Ascending aorta (tissue), 2 donors: ENCODE measurements at regions not wholly inside any gene's neighbourhood (a gene's known extent, or its start where the extent isn't known, plus 50 kb on each side); places are given as distances from the start of the nearest gene placed in this dataset.
A peak's percentile ranks its signal among the peaks of the same experiment; 100 is the strongest.

ENCODE experiments used
- DNase-seq, 2 donors: peaks; one replicate each; pipeline ENCODE4 v3.0.0-alpha.2; 2019; ENCODE audit warnings: low spot score in 2 of 2
- H3K27ac ChIP-seq, 2 donors: fragments of 200-600 bp; sonication (generic); one replicate each; pipeline ENCODE4 v1.5.1; 2016 to 2017; ENCODE audit warnings: mild to moderate bottlenecking in 1 of 2
- H3K27me3 ChIP-seq: fragments of 200-600 bp; sonication (generic); one replicate; pipeline ENCODE4 v1.5.1; 2017
- H3K36me3 ChIP-seq, 2 donors: fragments of 200-600 bp; sonication (generic); one replicate each; pipeline ENCODE4 v1.5.1; 2016
- H3K4me1 ChIP-seq, 2 donors: fragments of 200-600 bp; sonication (generic); one replicate each; pipeline ENCODE4 v1.5.1; 2016 to 2017; ENCODE audit warnings: mild to moderate bottlenecking in 1 of 2
- H3K4me3 ChIP-seq, 2 donors: fragments of 200-600 bp; sonication (generic); one replicate each; pipeline ENCODE4 v1.5.1; 2016 to 2017; ENCODE audit warnings: mild to moderate bottlenecking in 1 of 2
- H3K9me3 ChIP-seq, 2 donors: fragments of 200-600 bp; sonication (generic); one replicate each; pipeline ENCODE4 v1.5.1; 2016
- intact Hi-C: fragments of 100-400 bp; cut with DNase I; formaldehyde crosslinking; loops from one replicate; pipeline ENCODE4 v1.15.1; 2023
- TF ChIP-seq, protein P1 (sequence below), 3 experiments: fragments of 200-600 bp in 2 of 3; fragments of 450-650 bp in 1 of 3; sonication (generic) in 2 of 3; IDR thresholded peaks; one replicate each; pipeline ENCODE4 v1.5.1; 2016 to 2019; ENCODE audit warnings: antibody characterized with exemption in 3 of 3, mild to moderate bottlenecking in 1 of 3, moderate library complexity in 1 of 3

DNA sequence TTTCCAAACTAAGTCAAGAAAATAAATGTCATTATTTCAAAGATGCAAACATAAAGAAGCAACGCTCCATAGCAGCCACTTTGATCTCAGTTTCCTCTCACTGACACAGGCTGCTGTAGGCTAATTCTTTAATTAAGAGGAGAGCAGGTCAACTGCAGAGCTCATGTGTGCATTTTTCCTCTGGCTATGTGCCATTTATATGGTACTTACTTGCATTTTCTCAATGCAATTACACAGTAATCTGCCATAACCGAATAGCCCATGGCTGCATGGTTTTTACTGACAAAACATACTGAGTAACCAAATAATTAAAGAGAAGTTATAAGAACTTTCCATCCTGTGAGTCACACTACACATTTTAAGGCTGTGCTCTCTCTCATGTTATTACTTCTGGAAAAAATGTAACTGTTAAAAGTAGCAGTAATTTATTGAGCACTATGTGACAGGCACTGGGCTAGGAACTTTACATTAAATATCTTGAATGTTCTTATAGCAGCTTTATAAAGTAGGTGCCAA is 122.0 kb downstream of the ELAPOR2 start:
- H3K27ac ChIP-seq: no peak overlapping the region
- TF ChIP-seq, protein P1, sequence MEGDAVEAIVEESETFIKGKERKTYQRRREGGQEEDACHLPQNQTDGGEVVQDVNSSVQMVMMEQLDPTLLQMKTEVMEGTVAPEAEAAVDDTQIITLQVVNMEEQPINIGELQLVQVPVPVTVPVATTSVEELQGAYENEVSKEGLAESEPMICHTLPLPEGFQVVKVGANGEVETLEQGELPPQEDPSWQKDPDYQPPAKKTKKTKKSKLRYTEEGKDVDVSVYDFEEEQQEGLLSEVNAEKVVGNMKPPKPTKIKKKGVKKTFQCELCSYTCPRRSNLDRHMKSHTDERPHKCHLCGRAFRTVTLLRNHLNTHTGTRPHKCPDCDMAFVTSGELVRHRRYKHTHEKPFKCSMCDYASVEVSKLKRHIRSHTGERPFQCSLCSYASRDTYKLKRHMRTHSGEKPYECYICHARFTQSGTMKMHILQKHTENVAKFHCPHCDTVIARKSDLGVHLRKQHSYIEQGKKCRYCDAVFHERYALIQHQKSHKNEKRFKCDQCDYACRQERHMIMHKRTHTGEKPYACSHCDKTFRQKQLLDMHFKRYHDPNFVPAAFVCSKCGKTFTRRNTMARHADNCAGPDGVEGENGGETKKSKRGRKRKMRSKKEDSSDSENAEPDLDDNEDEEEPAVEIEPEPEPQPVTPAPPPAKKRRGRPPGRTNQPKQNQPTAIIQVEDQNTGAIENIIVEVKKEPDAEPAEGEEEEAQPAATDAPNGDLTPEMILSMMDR (IDR thresholded peaks at IDR 0.05): no peak
- H3K27me3 ChIP-seq: no peaks in the 10 kb centered on the region
- no peak for DNase-seq
- no peak overlapping the region for H3K4me3 ChIP-seq
- intact Hi-C loops: loop anchor here (10.0 kb wide), 2 partner anchors 407 to 937 kb away; partner anchors contain the start of genes CROT, DBF4 and SLC25A40
- H3K9me3 ChIP-seq: no peaks in the 10 kb centered on the region
- no peaks in the 10 kb centered on the region for H3K4me1 ChIP-seq
- no peaks in the 10 kb centered on the region for H3K36me3 ChIP-seq

DNA sequence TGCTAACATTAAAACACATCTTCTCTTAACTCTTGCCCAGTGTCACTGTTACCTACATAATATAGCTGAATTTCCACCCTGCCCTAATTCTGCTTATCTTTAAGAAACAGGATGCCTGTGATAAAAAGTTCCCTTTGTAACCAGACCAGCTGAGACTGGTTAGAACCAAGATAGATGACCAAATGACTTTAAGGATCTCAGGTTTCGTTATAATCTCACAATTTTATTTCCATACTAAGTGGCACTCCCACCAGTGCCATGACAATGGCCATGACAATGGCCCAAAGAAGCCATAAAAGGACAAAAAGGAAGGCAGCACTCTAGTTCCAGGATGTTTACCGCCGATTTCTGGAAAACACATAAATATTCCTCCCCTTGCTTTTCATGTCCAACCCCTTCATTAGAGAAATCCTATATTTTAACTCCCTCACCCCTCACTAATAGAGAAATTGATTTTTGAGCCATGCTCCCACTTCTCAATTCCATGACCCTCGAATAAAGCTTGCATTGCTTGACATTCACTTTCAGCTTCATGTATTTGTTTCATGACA is 126.1 kb downstream of the ELAPOR2 start:
- Histone ChIP-seq H3K9me3 (no peaks in the 10 kb centered on the region), H3K36me3 (no peaks in the 10 kb centered on the region), H3K27ac (no peak overlapping the region), H3K27me3 (no peaks in the 10 kb centered on the region), H3K4me1 (peaks cover 0 to 2% of the 10 kb centered on the region in 2 donors), H3K4me3 (no peak overlapping the region)
- intact Hi-C loops: loop anchor here (2.0 to 10.0 kb wide), 4 partner anchors 125 to 941 kb away; partner anchors contain the start of genes CROT, DBF4, DMTF1 and ELAPOR2
- TF ChIP-seq, protein P1 (IDR thresholded peaks at IDR 0.05): no peak
- no peak for DNase-seq

DNA sequence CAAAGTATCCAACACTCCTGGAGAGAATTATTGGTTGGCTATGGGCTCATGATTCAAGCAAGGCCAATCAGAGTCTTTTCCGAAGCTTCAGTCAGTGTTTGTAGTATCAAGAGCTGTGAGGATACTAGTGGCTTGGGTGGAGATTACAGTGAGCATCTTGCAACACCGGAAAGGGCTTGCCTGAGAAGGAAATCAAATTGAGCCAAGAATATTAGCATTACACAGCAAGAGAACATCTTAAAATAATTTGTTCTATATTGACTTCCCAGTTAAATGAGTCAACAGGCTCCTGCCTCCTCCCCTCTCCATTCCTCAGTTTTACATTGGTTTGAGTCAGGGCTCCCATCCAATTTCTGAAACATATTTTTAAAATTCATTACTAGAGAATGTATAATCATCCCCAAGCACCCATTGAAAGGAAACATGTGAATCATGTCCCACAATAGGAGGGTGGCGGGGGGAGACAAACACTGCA is 127.4 kb downstream of the ELAPOR2 start:
- H3K36me3 ChIP-seq: no peaks in the 10 kb centered on the region
- no peaks in the 10 kb centered on the region for H3K9me3 ChIP-seq
- intact Hi-C loops: loop anchor here (2.0 to 10.0 kb wide), 4 partner anchors 127 to 943 kb away; partner anchors contain the start of genes CROT, DBF4, DMTF1 and ELAPOR2
- H3K27me3 ChIP-seq: no peaks in the 10 kb centered on the region
- DNase-seq: peak in 1 of 2 donors; percentile 81
- peak overlapping the region in 1 of 2 donors; percentile 68 for H3K27ac ChIP-seq
- H3K4me3 ChIP-seq: no peak overlapping the region
- TF ChIP-seq, protein P1 (IDR thresholded peaks at IDR 0.05): no peak
- peaks cover 0 to 2% of the 10 kb centered on the region in 2 donors for H3K4me1 ChIP-seq

DNA sequence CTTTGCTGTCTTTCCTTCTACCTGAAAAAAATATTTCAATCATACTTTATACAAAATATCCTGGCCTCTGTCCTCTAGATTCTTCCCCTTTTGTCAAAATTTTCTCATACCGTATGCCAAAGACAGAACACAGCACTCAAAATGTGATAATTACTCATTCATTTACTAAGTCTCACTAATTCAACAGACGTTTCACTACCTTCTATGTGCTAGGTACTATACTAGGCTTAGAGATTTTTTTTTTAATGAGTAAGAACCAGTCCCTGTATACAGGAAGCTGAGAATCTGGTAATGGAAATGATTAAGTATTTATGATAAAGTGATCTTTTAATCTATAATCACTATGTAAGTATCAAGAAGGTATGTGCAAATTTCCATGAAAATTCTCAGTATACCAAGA is 128.0 kb downstream of the ELAPOR2 start:
- Histone ChIP-seq H3K27ac (peak overlapping the region in 1 of 2 donors; percentile 68), H3K36me3 (no peaks in the 10 kb centered on the region)
- intact Hi-C loops: loop anchor here (10.0 kb wide), 2 partner anchors 413 to 943 kb away; partner anchors contain the start of genes CROT, DBF4 and SLC25A40

DNA sequence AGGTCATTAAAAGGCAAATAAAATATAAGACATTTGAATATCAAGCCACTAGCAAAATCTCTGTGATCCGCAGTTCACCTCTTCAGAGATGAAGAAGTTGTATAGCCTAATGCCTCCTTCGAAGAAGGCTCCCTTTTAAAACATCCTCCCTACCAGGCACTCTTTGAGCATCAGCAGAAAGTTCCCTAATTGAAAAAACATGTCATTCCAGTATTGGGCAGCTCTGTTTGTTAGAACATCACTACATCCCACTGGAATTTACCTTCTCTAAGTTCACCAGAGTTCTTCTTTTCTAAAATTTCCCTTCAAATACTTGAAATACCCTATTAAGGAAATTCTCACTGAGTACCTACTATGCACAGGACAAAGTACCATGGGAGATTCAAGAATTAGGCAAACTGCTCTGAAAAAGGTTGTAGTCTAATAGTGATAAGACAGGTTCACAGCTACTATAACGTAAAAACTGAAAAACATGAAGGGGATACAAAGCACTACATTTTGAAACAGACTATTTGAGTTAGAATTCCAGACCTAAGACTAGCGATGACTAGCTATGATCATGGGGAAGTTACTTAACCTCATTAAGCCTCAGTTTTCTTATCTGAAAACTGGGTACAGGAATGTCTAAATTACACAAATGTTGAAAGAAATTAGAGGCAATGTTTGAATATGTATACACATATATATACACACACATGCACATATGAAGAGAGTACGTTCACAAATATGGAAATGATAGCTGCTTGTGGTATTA is 128.7 kb downstream of the ELAPOR2 start:
- peaks cover 0 to 2% of the 10 kb centered on the region in 2 donors for H3K4me1 ChIP-seq
- no peaks in the 10 kb centered on the region for H3K27me3 ChIP-seq
- H3K9me3 ChIP-seq: no peaks in the 10 kb centered on the region
- TF ChIP-seq, protein P1 (IDR thresholded peaks at IDR 0.05): no peak
- intact Hi-C loops: loop anchor here (10.0 kb wide), 2 partner anchors 414 to 944 kb away; partner anchors contain the start of genes CROT, DBF4 and SLC25A40
- no peaks in the 10 kb centered on the region for H3K36me3 ChIP-seq
- no peak for DNase-seq
- no peak overlapping the region for H3K4me3 ChIP-seq
- peak overlapping the region in 1 of 2 donors; percentile 68 for H3K27ac ChIP-seq

More for the DNA sequence above, 128.0 kb downstream of the ELAPOR2 start:
- peaks cover 0 to 2% of the 10 kb centered on the region in 2 donors for H3K4me1 ChIP-seq
- TF ChIP-seq, protein P1 (IDR thresholded peaks at IDR 0.05): no peak
- no peaks in the 10 kb centered on the region for H3K27me3 ChIP-seq
- H3K4me3 ChIP-seq: no peak overlapping the region
- no peak for DNase-seq
- no peaks in the 10 kb centered on the region for H3K9me3 ChIP-seq
